Retinal pigment epithelial cell (primary cell): ENCODE measurements at regions not wholly inside any gene's neighbourhood (a gene's known extent, or its start where the extent isn't known, plus 50 kb on each side); places are given as distances from the start of the nearest gene placed in this dataset.

Experiments used
- DNase-seq: peaks from one replicate; pipeline ENCODE4 v3.0.0-alpha.2; 2010; ENCODE audit warnings: low read depth
- H3K4me3 ChIP-seq: 2 replicates; pipeline ENCODE4 v1.5.1; 2011; ENCODE audit warnings: mild to moderate bottlenecking, low read length, control low read depth, moderate library complexity
- TF ChIP-seq, protein P1 (sequence below): conservative IDR thresholded peaks from 2 replicates; pipeline ENCODE4 v1.5.1; 2011; ENCODE audit warnings: low read depth, low read length, control low read depth, inconsistent platforms

DNA sequence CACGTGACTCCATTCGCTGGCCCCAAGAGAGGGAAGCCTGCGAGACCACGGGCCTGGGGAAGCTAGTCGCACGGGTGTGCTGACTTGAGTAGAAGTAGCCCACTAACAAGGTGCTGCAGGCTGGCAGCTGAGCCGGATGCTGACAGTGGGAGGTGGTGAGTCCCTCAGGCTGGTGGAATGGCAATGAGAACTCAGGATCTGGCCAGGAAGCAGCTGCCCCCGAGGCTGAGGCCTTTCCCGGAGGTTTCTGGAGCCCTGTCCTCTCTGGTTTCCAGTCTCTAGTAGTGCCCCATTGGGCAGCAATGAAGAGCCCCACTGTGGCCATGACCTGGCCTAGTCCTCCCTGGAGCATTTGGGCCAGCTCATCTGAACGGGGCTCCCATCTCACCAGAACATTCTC lies 366.7 kb upstream of the IRX4 start:
- no peak overlapping the region for H3K4me3 ChIP-seq
- TF ChIP-seq, protein P1, sequence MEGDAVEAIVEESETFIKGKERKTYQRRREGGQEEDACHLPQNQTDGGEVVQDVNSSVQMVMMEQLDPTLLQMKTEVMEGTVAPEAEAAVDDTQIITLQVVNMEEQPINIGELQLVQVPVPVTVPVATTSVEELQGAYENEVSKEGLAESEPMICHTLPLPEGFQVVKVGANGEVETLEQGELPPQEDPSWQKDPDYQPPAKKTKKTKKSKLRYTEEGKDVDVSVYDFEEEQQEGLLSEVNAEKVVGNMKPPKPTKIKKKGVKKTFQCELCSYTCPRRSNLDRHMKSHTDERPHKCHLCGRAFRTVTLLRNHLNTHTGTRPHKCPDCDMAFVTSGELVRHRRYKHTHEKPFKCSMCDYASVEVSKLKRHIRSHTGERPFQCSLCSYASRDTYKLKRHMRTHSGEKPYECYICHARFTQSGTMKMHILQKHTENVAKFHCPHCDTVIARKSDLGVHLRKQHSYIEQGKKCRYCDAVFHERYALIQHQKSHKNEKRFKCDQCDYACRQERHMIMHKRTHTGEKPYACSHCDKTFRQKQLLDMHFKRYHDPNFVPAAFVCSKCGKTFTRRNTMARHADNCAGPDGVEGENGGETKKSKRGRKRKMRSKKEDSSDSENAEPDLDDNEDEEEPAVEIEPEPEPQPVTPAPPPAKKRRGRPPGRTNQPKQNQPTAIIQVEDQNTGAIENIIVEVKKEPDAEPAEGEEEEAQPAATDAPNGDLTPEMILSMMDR, result no peak

DNA sequence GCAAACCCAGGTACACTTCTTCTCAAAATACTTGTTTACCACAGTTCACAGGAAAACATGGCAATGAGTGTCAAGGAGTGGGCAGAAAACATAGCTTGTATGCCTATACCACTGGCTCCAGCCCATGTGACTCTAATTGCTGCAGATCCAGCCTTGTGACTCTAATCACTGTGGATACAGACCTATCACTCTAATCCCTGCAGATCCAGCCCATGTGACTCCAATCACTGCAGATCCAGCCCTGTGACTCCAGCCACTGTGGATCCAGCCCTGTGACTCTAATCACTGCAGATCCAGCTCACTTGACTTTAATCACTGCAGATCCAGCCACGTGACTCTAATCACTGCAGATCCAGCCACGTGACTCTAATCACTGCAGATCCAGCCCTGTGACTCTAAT lies 366.3 kb upstream of the IRX4 start:
- TF ChIP-seq, protein P1, result no peak
- H3K4me3 ChIP-seq, result no peak overlapping the region
- no peak for DNase-seq

More for the DNA sequence above, 366.7 kb upstream of the IRX4 start:
- no peak for DNase-seq

DNA sequence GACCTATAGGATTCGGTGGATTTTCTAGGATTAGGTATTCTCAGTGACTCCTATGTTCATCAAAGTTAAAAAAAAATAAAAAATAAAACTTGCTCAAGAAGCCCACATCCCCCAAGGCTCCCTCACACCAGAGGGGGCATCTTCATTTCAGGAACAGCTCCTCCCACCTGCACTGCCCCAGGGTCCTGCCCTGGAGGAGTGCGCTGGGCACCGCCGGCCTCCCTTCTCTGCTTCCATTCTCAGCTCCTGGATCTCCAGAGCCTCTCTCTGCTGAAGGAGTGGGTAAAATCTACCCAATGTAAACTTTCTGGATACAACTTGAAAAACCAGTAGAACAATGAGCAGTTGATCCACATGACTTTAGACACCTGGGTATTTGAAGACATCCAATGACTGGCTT lies 359.8 kb upstream of the IRX4 start:
- TF ChIP-seq, protein P1, result no peak
- no peak overlapping the region for H3K4me3 ChIP-seq
- DNase-seq, result no peak

DNA sequence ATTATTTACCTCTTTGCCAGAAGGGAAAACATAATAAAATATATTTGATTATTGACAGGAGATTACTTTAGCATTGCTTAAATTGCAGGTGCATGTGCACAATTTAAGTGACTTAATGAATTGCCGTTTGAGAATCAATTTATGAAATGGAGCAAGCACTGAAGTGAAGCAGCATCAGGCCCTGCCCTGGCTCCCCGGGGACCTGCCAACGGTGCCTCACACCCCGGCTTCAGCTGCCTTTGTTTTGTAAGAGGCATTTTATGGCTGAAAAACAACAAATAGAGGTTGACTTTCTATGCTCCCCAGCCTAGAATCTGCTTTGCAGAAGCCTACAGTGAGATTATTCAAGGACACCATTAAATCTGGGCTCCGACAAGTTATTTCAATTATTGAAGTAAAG lies 359.1 kb upstream of the IRX4 start:
- DNase-seq, result no peak
- TF ChIP-seq, protein P1, result no peak
- no peak overlapping the region for H3K4me3 ChIP-seq

DNA sequence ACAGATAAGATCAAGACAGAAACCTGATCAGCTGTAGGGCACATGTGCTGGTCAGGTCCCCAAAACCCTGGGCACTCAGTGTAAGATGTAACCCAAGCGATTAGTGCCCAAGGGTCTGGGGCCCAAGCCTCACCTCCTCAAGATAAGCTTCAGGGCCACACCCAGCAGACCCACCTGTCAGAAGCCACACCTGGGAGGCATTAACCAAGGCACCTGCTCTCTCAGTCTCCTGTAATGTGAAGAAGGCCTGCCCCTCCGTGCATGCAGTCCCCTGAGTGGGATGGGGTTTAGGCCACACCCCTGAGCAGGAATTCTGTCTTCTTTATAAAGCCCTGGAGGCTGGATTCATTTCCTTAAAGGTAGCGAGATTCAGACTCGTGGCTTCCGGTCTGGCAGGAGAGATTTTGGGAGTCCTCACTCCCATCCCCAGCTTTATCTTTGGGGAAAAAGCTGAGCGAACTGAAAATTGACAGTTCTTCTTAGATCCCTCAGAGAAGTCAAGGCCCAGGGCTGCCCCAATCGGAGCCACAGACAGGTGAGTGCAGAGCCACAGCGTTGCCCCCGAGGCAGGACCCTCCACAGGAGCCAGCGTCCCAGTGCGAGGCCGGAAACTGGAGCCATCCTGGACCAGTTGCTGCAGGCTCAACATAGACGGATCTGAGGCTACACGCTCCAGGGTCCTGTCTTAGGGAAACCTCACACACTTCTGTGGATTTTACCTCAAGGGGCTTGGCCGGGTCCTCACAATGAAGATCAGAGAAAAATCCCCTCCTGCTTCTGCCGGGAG lies 357.6 kb upstream of the IRX4 start:
- DNase-seq, result no peak
- no peak overlapping the region for H3K4me3 ChIP-seq
- TF ChIP-seq, protein P1, result no peak

DNA sequence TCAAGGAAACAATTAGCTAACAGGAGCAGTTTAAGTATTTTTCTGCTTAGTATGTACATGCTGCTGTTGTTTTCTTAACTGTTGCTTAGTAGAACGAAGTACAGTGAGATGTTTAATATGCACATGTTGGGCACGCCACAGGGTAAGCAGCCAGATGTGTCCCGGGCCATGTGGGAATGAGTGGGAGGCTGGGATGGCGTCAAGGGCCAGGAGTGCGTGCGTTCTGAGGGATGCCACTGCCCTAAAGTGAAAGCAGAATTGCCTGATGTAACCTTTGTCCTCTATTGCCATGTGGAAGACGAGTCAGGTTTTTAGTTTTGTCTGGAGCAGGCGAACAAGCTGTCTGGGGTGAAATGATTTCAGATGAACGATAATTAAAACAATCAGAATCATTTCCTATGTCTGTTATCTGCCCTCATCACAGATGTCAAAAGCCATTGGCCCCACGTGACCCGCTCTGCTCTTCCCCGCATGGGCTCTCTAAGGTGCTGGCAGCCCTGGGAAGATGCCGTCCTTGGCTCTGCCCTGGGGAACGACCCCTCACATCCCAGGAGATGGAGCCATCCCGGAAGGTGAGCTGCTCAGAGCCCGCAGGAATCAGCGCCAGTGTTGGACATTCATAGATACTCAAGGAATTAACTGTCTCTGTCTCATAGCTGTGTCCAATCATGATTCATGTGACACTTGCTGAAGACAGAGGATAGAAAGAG lies 356.6 kb upstream of the IRX4 start:
- TF ChIP-seq, protein P1, result no peak
- no peak overlapping the region for H3K4me3 ChIP-seq
- DNase-seq, result no peak

DNA sequence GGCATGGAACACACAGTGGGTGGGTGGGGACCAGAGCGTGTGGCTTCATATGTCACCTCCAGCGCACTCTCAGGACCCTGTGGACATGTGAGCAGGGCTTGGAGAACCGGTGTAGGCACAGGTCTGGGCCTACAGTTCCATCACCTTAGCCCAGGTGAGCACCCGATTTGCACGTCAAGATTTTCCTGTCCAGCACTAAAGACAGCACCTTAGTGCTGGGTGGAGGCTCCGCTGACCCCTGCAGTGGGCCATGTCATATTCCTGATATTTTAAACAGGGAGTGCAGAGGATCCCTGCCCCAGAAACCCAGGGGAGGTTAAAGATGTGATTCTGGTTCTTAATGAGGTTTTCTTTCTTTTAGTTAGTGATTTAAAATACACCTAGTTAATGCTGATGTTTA lies 356.0 kb upstream of the IRX4 start:
- H3K4me3 ChIP-seq, result no peak overlapping the region
- TF ChIP-seq, protein P1, result no peak
- no peak for DNase-seq
